22Rv1 (cell line): ENCODE measurements at regions not wholly inside any gene's neighbourhood (a gene's known extent, or its start where the extent isn't known, plus 50 kb on each side); places are given as distances from the start of the nearest gene placed in this dataset.

Source experiments
- H3K27ac ChIP-seq: fragments of 450-650 bp; 2 replicates; pipeline ENCODE4 v1.5.1; 2017
- ZFX ChIP-seq: fragments of 450-650 bp; IDR thresholded peaks from 2 replicates; pipeline ENCODE4 v1.6.1; 2017; ENCODE audit warnings: antibody characterized with exemption, borderline replicate concordance
- TF ChIP-seq, protein P1 (sequence below): fragments of 450-650 bp; IDR thresholded peaks from 2 replicates; pipeline ENCODE4 v1.5.1; 2017; ENCODE audit warnings: mild to moderate bottlenecking

DNA sequence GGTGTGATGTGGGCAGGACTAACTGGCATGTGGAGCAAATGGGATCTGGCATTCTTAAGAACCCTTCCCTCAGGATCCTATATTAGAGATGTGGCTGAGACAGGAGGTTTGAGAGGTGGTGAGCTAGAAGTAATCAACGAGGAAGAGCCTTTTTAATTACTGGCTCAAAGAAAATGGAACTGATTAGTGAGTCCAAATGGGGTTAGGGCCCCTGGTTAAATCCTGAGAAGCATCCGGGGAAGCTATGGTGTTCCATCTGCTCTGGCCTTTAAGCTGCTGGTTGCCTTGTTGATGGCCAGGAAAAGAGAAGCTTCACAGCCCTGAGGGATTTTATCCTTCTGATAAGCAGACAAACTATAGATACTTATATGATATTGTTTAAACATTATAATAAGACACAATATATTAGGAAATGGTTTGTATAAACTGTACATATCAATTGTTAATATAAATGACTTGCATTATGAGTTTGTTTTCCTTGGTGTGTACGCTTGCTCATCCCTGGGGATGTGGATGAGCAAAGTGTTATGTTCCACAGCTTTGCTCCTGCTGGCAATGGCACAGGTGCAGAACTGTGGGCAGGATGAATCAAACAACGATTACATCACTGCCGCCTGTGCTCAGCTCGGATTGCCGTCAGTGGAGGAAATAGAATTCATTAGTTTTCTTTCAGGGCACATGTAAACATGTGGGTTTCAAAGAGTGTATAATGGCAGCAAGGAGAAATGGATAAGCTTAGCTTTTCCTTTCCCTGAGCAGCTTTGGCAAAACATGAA, 328.6 kb upstream of the ARX start:
- TF ChIP-seq ZFX: no peak
- TF ChIP-seq, protein P1, sequence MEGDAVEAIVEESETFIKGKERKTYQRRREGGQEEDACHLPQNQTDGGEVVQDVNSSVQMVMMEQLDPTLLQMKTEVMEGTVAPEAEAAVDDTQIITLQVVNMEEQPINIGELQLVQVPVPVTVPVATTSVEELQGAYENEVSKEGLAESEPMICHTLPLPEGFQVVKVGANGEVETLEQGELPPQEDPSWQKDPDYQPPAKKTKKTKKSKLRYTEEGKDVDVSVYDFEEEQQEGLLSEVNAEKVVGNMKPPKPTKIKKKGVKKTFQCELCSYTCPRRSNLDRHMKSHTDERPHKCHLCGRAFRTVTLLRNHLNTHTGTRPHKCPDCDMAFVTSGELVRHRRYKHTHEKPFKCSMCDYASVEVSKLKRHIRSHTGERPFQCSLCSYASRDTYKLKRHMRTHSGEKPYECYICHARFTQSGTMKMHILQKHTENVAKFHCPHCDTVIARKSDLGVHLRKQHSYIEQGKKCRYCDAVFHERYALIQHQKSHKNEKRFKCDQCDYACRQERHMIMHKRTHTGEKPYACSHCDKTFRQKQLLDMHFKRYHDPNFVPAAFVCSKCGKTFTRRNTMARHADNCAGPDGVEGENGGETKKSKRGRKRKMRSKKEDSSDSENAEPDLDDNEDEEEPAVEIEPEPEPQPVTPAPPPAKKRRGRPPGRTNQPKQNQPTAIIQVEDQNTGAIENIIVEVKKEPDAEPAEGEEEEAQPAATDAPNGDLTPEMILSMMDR: no peak
- H3K27ac ChIP-seq: no peak overlapping the region

DNA sequence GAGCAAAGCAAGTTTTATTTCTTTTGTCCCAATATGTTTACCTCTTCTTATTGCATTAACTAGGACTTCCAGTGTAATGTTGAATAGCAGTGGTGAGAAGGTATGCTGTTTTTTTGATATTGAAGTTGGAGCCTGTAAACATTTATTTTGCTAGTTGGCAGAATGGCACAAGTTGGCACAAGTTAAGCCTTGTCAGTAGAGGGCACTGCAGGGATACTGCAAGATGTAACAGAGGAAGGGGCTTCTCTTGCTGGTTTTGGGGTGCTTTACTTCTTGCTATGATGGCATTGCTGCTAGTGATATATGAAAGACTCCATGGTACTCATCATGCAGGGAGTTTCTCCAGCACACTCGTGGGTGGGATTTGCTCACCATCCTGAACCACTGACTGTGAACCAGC, 327.3 kb upstream of the ARX start:
- no peak for TF ChIP-seq ZFX
- TF ChIP-seq, protein P1: peak; percentile 25
- no peak overlapping the region for H3K27ac ChIP-seq

DNA sequence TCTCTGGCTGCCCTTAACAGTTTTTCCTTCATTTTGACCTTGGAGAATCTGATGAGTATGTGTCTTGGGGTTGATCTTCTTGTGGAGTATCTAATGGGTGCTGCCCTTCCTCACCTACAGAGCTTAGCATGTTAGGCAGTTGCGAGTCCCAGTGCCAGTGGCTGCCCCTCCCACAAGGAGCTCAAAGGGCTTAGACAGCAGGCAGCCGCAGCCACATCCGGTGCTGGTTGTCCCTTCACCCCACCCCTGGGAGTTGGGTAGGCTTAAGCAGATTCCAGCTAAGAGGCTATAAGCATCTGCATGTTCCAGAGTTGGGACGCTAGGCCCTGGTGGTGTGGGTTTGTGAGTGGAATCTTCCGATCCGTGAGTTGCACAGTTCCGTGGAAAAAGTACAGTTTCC, 322.1 kb upstream of the ARX start:
- H3K27ac ChIP-seq: no peak overlapping the region
- TF ChIP-seq, protein P1: no peak
- no peak for TF ChIP-seq ZFX

DNA sequence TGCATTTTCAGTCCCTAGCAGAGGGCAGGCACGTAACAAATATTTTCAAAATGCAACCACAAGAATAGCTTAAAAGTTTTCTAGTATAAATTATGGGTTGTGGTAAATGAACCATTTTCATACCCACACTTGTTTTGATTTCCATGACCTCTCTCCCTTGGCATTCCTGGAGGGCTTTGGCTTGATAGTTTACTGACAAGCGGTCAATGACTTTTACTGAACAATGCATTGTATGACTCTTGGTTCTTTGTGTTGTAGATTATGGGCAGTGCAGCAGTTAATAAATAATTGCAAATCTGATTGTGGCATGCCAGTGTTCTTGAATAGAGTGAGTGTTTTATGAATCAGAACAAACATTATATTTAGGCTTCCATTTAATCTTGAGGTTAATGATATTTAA, 285.2 kb upstream of the ARX start:
- H3K27ac ChIP-seq: no peak overlapping the region
- TF ChIP-seq, protein P1: no peak
- TF ChIP-seq ZFX: no peak

DNA sequence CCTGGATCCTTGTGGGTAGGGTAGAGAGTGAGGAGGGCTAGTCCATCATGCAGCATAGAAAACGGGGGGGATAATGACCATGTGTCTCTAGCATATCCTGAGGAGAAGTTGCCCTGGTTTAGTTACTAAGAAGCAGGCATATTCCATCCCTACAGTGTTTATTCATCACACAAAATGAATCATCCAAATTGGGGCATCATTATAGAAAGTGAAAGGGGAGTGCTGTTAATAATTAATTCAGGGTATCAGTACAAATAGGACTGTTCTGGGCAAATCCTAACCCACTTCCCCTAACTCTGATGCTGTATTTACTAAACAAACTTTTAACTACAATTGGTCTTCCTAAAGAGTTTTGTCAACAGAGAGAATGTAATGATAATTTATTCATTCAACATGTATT, 281.1 kb upstream of the ARX start:
- no peak for TF ChIP-seq ZFX
- TF ChIP-seq, protein P1: no peak

DNA sequence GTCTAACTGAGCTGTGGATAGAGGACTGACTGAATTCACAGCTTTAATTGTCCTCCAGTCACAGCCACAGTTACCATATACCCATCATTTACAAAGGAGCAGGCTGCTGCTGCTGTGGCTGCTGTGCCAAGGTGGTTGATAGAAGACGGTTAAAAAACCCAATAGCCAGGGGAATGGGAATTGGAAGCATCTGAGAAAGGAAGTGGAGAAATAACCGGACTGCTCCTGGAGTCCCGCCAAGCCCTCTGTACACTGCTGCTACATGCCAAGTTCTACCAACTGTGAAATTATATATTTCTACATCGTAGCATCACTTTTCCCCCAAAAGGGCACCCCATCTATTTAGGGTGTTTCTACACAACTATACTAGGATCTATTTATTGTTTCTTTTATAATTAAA, 279.7 kb upstream of the ARX start:
- TF ChIP-seq ZFX: no peak

More for the DNA sequence above, 281.1 kb upstream of the ARX start:
- H3K27ac ChIP-seq: no peak overlapping the region

DNA sequence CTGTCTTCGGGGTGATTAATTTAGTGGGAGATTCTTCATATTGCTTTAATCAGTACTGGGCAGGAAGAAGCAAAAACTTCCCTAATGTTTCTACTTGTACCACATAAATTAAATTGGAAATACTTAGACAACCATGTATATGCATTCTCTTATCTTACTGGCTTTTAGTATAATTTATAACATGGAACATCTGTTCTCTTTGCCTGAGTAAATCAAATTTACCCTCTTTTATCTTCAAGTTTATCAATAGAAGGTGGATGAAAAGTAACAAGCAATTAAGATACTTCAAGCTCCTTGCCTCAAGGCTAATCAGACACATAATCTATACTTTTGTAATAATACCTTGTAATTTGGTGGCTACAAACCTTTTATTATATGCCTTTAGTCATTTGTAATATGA, 274.4 kb upstream of the ARX start:
- no peak overlapping the region for H3K27ac ChIP-seq
- TF ChIP-seq ZFX: no peak
- TF ChIP-seq, protein P1: no peak

More for the DNA sequence above, 279.7 kb upstream of the ARX start:
- no peak overlapping the region for H3K27ac ChIP-seq
